C4-2B (cell line): ENCODE measurements at regions not wholly inside any gene's neighbourhood (a gene's known extent, or its start where the extent isn't known, plus 50 kb on each side); places are given as distances from the start of the nearest gene placed in this dataset.

Experiments used
- CTCF ChIP-seq: fragments of 450-650 bp; conservative IDR thresholded peaks from 2 replicates; pipeline ENCODE4 v1.5.1; 2017; ENCODE audit warnings: mild to moderate bottlenecking
- ZFX ChIP-seq: fragments of 450-650 bp; IDR thresholded peaks from 2 replicates; pipeline ENCODE4 v1.6.1; 2017

GRCh38 chr14:30204431-30204980 lies 276.9 kb upstream of the PRKD1 start:
- TF ChIP-seq CTCF (no peak), ZFX (no peak)
